Superior temporal gyrus (tissue), 1 donor: ENCODE measurements at regions not wholly inside any gene's neighbourhood (a gene's known extent, or its start where the extent isn't known, plus 50 kb on each side); places are given as distances from the start of the nearest gene placed in this dataset.

ENCODE experiments used
- DNase-seq: peaks from one replicate; pipeline ENCODE4 v3.0.0-alpha.2; 2016; ENCODE audit errors: extremely low spot score

DNA sequence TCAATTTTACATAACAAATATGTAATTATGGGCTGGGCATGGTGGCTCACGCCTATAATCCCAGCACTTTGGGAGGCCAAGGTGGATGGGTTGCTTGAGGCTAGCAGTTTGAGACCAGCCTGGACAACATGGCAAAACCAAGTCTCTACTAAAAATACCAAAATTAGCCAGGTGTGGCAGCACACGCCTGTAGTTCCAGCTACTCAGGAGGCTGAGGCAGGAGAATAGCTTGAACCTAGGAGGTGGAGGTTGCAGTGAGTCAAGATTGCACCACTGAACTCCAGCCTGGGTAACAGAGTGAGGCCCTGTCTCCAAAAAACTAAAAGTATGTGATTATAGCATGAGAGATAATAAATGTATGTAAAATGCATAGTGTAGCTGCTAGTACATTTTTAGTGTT is 229.0 kb downstream of the PPARGC1A start:
- no peak for DNase-seq

DNA sequence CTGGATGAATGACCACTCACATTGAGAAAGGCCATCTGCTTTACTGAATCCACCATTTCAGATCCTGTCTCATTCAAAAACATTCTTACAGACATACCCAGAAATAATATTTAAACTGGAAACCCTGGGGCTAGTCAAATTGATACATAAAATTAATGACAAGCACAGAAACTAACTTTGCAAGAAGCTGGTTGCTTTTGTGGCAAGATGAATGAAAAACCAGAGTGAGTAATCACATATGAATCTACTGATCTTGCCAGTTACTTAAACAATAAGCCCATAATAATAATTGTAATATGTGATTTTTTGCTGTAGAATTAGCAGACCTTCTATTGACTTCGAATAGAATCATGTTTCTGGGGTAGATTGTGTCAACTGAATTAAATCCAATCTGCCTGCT is 235.1 kb downstream of the PPARGC1A start:
- DNase-seq = no peak

DNA sequence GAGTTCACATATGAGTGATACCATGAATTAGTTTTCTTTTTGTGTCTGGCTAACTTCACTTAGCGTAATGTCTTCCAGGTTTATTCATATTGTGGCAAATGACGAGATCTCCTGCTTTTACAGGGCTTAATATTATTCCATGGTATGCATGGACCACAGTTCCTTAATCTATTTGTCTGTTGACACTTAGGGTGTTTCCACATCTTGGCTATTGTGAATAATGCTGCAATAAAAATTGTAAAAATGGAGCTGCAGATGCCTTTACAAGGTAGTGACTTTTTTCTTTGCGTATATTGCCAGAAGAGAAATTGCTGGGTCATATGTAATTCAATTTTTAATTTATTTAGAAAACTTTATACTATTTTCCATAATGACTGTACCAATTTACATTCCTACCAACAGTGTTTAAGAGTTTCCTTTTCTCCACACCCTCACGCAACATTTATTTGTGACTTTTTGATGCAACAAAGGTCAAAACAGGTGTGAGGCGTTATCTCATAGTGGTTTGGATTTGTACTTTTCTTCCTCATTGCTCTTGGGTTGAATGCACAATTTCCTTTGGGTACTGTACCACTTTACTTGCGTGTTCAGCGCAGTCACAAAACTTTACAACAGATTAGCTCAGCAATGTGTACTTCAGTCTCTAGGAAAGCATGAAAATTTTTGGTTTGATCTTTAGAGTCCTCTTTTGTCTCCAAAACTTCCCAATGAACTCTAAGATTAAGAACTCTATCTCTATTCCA is 240.8 kb downstream of the PPARGC1A start:
- no peak for DNase-seq

DNA sequence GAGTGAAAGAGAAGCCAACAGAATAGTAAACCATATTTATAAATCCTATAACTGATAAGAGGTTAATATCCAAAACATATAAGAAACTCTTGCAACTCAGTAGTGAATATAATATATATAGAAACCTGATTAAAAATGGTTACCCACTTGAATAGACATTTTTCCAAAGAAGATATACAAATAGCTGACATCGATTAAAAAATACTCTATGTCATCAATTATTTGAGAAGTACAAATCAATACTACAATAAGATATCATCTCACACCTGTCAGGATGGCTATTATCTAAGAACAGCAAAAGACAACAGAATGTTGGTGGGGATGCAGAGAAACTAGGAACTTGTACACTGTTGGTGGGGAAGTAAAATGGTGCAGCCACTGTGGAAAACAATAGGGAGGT is 254.4 kb downstream of the PPARGC1A start:
- no peak for DNase-seq

DNA sequence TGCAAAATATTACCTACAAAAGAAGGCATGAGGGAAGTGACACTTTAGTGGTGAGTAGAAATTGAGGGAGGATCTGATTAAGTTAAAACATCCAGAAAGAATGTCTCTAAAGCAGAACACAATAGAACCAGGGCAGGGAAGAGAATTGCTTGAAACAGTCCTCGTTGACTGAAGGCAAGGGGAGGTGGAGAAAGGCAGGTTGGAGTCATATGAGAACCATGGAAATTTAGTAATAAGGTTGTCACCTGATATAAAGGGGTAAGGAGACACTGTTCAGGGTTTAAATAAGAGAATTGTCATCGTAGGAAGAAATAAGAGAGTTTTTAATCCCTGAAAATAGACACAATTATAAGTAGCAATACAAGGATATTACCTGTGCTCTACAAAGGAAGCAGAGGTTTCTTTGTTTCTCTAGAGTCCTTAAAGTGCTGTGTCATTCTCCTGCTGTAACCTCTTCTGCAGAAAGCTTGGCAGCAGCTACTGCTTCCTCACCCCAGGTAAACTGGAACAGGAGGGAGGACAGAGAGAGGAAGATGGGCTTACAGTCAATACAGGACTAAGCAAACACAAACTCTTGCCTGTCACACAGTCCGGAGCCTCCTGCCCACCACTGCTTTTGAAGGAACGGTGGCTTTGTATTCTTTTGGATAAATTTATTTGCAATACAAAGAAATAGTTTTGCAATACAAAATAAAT is 258.4 kb downstream of the PPARGC1A start:
- DNase-seq = no peak

DNA sequence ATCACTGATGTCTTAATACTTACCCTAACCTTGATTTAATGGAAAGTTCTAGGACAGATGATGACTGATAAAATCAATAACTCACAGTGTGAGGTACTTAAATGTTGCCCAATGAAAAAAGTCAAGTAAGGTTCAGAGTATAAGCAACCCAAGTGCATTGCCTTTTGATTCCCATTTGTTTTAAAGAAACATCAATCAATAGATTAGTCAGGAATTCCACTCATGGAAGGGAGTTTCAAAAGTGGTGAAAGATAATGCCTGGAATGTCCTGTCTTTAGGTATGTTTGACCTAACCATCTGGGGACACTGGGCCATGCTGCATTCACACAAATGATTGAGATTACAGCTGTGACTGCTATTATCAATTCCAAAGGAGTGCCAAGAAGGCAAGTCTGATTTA is 259.7 kb downstream of the PPARGC1A start:
- DNase-seq = no peak

DNA sequence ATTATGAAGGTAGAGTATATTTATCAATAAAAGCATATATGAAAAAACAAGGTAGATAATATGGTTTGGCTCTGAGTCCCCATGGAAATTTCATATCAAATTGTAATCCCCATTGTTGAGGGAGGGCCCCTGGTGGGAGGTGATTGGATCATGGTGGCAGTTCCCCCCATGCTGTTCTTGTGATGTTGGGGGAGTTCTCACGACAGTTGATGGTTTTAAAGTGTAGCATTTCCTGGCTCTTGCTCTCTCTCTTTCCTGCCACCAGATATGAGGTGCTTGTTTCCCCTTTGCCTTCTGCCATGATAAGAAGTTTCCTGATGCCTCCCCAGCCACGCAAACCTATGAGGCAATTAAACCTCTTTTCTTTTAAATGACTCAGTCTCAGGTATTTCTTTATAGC is 260.4 kb downstream of the PPARGC1A start:
- DNase-seq = no peak

DNA sequence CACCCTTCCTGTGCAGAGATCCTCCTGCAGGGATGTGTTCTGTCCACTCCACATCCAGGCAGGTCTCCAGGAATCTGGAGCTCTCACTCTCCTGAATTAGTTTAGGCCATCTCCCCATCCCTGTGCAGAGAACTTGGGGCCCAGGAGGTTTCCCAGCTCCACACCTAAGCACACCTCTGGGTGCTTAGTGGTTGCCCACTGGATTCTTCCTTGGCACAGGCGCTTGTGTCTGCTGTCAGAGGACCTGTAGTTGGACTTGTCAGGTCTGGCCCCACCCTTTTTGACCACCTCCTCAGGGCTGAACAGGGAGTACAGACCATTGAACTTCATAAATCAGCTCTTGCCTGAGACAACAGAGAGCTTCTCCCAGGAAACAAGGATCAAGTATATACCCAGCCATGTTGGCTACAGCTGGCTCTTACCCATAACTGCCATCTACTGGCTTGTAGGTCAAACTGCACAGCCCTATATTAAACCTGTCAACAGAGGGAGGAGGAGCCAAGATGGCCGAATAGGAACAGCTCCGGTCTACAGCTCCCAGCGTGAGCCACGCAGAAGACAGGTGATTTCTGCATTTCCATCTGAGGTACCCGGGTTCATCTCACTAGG is 275.5 kb downstream of the PPARGC1A start:
- no peak for DNase-seq

DNA sequence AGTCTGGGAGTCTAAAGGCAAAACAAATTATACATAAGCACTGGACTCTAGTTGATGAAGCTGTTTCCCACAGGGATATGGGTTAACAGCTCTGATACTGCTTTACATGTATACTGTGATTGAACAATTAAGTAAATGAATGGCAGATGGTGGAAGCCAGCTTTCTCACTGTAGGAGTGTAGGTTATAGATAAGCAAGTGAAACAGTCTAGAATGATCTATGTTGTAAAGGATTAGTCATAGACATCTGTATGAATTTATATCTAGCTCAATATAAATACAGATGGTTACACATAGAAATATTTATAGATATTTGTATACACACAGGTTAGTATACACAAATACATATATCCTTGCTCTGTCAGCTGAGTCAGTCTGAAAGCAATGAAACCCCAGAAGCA is 276.1 kb downstream of the PPARGC1A start:
- no peak for DNase-seq

DNA sequence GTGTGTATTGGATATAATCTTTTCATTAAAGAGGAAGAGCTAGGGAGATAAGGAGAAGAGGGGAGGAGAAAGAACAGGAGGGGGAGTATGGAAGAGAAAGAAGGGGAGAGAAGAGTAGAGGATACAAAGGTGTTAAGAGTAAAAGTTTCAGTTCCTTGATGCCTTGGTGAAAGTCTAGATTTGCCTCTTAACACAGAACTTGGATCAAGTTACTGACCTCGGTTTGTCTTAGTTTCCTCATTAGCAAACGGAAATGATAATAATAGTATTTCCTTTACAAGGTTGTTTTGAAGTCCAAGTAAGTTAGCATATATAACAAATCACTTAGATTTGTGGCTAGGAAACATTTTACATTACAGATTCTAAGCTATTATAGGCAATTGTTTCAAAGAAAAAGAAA is 287.1 kb downstream of the PPARGC1A start:
- DNase-seq = no peak

DNA sequence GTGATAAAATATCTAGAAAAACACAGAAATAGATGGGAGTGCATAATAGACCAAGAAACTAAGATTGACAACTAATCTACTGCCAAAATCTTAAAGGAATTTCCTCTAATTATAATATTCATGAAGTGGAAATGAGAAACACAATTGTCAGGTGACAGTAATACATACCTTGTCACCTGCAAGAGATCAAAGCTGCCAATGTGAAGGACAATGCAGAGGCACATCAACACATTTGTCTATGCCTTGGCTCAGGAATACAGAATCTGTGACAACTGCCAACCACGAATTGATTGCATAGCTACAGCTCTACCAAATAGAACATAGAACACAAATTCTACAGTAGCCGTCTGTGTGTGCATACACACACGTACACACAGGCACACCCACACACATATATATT is 295.7 kb downstream of the PPARGC1A start:
- no peak for DNase-seq

DNA sequence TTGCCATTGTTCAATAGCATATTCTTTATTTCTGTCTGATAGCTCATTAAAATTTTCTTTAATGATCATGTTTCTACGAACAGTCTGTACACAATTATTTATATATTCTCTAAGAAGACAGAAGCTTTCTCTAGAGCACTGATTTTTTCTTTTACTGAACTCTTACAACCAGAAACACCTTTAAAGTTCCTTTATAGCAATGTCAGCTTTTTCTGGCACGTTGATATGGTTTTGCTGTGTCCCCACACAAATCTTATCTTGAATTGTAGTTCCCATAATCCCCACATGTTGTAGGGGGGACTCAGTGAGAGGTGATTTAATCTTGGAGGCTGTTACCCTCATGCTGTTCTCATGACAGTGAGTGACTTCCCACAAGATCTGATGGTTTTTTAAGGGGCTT is 299.4 kb downstream of the PPARGC1A start:
- no peak for DNase-seq

DNA sequence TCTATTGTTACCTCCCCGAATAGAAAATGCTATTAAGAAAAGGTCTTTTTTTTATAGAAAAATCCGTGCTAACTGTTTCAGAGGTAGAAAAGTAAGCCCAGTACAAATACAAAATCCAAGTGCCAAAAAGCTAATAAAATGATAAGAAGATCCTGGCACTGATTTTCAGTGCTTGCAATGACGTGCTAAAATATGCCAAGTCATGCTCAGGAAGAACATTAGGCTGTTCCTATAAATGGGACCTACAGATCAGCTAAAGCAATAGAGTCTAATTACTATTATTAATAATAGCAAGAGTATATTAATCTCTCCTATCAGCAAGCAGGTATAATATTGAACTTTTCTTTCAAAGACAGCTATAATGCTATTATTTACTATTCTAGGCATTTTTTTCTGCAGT is 305.8 kb downstream of the PPARGC1A start:
- DNase-seq = no peak

DNA sequence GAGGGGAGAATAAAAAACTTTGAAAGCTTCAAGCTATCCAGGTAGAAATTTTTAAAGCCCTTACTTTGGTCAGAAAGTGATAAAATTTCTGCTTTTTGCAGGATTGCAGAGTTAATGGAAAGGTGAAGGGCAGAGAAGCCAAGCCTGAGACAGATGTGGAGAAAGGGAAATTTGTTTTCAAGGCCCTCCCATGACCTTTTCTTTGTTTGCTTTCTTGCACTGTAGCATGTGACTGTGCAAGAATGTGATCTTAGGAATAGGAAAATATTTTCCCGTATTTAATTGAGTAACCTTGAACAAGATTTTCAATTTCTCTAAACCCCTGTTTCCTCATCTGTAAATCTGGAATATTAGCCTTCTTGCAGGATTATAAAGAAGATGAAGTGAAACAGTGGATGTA is 307.2 kb downstream of the PPARGC1A start:
- no peak for DNase-seq

DNA sequence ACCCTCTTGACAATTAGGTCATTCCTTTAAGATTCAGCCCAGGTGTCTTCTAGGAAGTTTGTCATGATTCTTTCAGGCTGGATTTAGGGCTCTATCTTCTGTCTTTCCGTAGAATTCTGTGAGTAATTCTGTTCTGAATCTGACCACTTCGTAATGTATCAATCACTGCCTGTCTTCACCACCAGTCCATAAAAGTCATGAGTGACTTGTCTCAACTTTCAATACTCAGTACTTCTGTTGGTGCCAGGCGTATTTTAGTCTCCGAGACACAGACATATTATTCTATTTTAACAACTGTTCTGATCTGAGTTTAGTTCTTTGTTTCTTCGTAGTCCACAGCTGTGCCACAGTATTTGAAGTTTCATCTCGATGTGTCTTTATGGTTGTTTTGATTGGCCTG is 310.7 kb downstream of the PPARGC1A start:
- DNase-seq = no peak

DNA sequence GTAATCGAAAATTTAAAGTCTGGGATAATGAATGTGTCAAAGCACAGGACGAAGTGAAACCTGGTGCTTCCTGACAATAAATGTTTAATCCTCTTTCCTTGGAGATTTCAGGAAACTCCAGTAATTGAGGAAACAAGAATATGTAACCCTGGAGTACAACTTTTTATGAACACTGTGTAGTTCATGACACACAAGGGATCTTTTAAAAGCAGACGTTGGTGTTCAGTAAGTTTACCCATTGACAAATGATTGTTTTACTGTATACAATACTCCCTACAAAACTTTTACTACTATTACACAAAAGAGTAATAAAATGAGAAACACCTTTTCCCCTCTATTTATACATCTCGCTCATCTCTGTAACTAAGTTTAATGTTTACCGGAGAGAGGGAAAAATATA is 312.4 kb downstream of the PPARGC1A start:
- DNase-seq = no peak

DNA sequence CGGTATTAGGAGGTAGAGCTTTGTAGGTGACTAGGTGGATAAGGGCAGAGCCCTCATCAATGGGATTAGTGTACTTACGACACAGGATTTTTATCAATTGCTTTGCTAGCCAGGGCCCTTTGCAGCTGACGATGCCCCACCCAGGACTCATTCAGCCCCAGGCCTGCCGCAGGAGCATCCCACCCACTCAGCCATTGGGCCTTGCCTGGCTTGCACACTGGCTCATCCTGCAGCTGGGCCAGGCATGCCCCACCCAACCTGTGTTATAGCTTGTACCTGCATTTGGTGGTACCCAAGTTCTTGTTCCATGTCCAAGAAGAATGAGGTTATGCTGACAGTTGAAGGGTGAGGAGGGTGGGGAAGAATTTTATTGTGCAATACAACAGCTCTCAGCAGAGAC is 317.5 kb downstream of the PPARGC1A start:
- DNase-seq = no peak

DNA sequence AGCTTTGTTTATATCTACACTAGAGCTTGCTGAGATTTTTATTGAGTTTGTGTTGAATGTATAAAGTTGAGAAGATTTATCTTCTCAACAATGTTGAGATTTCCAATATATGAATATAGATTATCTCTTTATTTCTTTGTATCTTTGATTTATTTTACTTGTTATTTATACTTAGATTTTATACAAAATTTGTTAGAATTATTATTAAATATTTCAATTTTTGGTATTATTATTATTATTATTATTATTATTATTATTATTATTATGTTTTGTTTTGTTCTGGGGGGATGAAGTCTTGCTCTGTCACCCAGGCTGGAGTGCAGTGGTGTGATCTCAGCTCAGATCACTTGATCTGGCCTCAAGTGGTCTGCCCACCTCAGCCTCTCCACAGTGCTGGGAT is 322.5 kb downstream of the PPARGC1A start:
- DNase-seq = no peak

DNA sequence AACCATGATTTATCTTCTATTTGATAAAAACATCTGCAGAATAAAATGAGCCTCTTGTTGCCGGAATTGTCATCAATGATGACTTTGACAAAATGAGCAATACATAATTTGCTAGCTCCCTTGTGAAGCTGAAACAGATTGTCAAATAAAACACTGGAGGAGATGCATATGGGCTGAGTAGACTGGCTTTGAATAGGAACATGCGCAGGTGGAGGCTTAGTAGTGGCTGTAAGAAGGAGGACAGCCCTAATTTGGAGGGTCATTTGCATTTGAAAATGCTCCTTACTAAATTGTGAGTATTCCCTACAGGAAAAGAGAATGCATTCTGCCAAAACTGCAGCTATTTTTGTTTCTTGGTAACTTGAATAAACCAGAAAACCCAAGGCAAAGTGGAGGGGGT is 329.1 kb downstream of the PPARGC1A start:
- DNase-seq = no peak

DNA sequence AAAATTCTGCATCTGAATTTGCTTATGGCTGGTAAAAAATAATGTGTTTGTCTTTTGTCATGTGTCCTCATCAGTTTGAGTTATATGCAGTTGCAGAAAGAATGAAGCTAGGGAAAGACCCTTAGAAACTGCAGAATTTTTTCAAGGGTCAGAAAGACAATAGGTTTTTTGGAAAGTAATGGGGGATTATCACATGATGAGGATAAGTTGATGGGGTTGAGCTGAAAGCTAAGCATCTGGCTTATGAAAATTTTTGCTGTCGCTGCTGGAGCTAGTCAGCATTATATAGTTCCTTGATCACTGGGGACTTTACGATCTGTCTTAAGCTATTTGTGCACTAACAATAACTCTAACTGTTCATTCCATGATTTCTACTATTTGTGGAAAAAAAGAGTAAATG is 331.7 kb downstream of the PPARGC1A start:
- DNase-seq = no peak

DNA sequence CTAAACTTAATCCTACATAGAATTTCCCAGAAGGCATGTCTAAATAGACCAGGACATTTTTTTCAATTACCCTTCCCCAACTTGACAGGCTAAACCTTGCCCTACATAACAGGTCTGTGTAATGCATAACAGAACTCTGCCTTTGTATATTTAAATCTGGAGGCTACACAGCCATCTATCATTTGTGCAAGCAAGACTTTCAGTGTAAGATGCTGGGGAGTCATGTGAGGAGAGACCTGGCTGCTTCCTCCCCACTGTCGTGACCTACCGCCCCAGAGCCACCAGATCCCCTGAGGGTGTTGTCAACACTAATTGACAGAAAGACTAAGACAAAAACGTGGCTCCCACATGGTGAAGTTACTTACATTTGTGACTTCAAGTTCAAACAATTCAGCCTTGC is 342.2 kb downstream of the PPARGC1A start:
- no peak for DNase-seq

DNA sequence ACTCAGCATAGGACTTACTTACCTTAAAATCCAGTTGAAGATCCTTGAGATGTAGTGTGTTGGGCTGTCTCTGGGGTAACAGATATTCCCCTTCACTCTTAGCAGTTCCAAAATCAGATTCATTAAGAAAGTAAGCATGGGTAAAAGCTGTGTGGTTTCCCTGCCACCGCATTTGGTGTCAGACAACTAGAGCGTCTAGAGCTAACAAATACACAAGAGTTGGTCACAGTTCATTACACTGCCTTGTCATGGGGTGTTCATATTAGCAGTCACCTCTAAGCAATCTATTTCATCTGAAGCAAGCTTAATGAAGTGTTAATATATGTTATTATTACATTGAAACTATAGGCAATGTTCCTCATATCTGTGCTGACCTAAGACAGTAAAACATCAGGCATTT is 342.8 kb downstream of the PPARGC1A start:
- no peak for DNase-seq

DNA sequence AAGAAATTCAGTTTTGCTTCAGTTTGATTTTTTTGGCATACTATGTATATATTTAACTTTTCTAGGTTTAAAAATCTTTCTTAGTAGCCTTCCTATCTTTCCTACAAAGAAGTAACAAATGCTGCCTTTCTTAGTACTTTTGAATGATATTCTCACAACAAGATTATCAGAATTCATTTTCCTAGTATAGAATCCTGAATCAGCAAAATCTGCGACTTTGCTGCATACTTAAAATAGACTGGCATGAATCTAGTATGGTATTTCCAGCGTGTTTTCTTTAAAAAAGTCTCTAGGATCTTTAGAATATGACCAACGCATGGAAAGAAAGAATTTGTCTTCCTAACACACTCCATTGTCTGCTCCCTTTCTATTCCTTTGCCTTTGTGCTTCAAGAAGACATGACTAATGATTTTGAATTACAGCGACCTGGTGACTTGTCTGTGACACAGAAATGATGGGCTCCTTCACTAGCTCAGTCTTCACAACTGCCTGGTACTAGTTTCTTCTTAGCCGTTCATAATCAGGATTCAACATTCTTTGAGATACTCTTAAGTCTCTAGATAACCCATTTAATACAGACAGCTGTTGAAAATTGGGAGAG is 349.8 kb downstream of the PPARGC1A start:
- no peak for DNase-seq
